ENCODE measurements at regions not wholly inside any gene's neighbourhood (a gene's known extent, or its start where the extent isn't known, plus 50 kb on each side); places are given as distances from the start of the nearest gene placed in this dataset.
A peak's percentile ranks its signal among the peaks of the same experiment; 100 is the strongest.

GRCh38 chr16:82405736-82406135, 221.0 kb upstream of the CDH13 start:
- DNase-seq (ENCODE audit: low read depth in 2 of 2), result no peak

- no peak for DNase-seq (ENCODE audit: low read depth in 2 of 2)
Observed at GRCh38 chr16:82404586-82405315, 222.0 kb upstream of the CDH13 start.

- DNase-seq (ENCODE audit: low read depth in 2 of 2), result no peak
Observed at GRCh38 chr16:82402665-82403218, 224.0 kb upstream of the CDH13 start.

- DNase-seq (ENCODE audit: low read depth in 2 of 2), result no peak
Observed at GRCh38 chr16:82400046-82400445, 226.7 kb upstream of the CDH13 start.

- DNase-seq (ENCODE audit: low read depth in 2 of 2), result no peak
Observed at GRCh38 chr16:82396509-82396908, 226.5 kb upstream of the MPHOSPH6 start.

GRCh38 chr16:82395212-82395611, 225.2 kb upstream of the MPHOSPH6 start:
- no peak for DNase-seq (ENCODE audit: low read depth in 2 of 2)

GRCh38 chr16:82391690-82392089, 221.7 kb upstream of the MPHOSPH6 start:
- DNase-seq (ENCODE audit: low read depth in 2 of 2), result no peak

GRCh38 chr16:82389956-82390650, 220.1 kb upstream of the MPHOSPH6 start:
- DNase-seq (ENCODE audit: low read depth in 2 of 2), result no peak

- DNase-seq (ENCODE audit: low read depth in 2 of 2), result no peak
Observed at GRCh38 chr16:82386761-82387160, 216.7 kb upstream of the MPHOSPH6 start.

GRCh38 chr16:82384949-82385348, 214.9 kb upstream of the MPHOSPH6 start:
- DNase-seq (ENCODE audit: low read depth in 2 of 2), result no peak

GRCh38 chr16:82384017-82384416, 214.0 kb upstream of the MPHOSPH6 start:
- no peak for DNase-seq (ENCODE audit: low read depth in 2 of 2)

- no peak for DNase-seq (ENCODE audit: low read depth in 2 of 2)
Observed at GRCh38 chr16:82382521-82382920, 212.5 kb upstream of the MPHOSPH6 start.

- no peak for DNase-seq (ENCODE audit: low read depth in 2 of 2)
Observed at GRCh38 chr16:82379551-82379950, 209.5 kb upstream of the MPHOSPH6 start.

GRCh38 chr16:82373976-82374375, 204.0 kb upstream of the MPHOSPH6 start:
- no peak for DNase-seq (ENCODE audit: low read depth in 2 of 2)

GRCh38 chr16:82370282-82370681, 200.3 kb upstream of the MPHOSPH6 start:
- no peak for DNase-seq (ENCODE audit: low read depth in 2 of 2)

GRCh38 chr16:82368041-82368440, 198.0 kb upstream of the MPHOSPH6 start:
- peak; percentile 30 to 55 for DNase-seq (ENCODE audit: low read depth in 2 of 2)

- no peak for DNase-seq (ENCODE audit: low read depth in 2 of 2)
Observed at GRCh38 chr16:82366462-82366861, 196.4 kb upstream of the MPHOSPH6 start.

GRCh38 chr16:82364690-82365089, 194.7 kb upstream of the MPHOSPH6 start:
- DNase-seq (ENCODE audit: low read depth in 2 of 2), result no peak

- DNase-seq (ENCODE audit: low read depth in 2 of 2), result no peak
Observed at GRCh38 chr16:82363026-82363816, 193.2 kb upstream of the MPHOSPH6 start.

- DNase-seq (ENCODE audit: low read depth in 2 of 2), result no peak
Observed at GRCh38 chr16:82361885-82362284, 191.9 kb upstream of the MPHOSPH6 start.

GRCh38 chr16:82360024-82360783, 190.2 kb upstream of the MPHOSPH6 start:
- DNase-seq (ENCODE audit: low read depth in 2 of 2), result no peak
